DMS53 treated with DMSO at 0.1 percent for 48 hours (cell line): ENCODE measurements at regions not wholly inside any gene's neighbourhood (a gene's known extent, or its start where the extent isn't known, plus 50 kb on each side); places are given as distances from the start of the nearest gene placed in this dataset.
"Not testable (repeated sequence)": the region's sequence is repeated elsewhere in the genome, so short reads cannot be mapped to it uniquely, and the experiment has no call there.

ENCODE experiments used
- DNase-seq: peaks from one replicate; lab custom pipeline; 2025; ENCODE audit not compliant: unreplicated experiment; lab: John Stamatoyannopoulos, UW

GRCh38 chr21:22138297-22139016 is 1140.2 kb downstream of the NCAM2 start:
- DNase-seq = no peak

GRCh38 chr21:22145545-22145944 is 1147.3 kb downstream of the NCAM2 start:
- no peak for DNase-seq

- DNase-seq = no peak
Observed at GRCh38 chr21:22154579-22155274, 1156.5 kb downstream of the NCAM2 start.

GRCh38 chr21:22164912-22165311 is 1166.7 kb downstream of the NCAM2 start:
- DNase-seq = no peak

GRCh38 chr21:22174746-22175145 is 1176.5 kb downstream of the NCAM2 start:
- no peak for DNase-seq

GRCh38 chr21:22189278-22189677 is 1191.1 kb downstream of the NCAM2 start:
- no peak for DNase-seq

- no peak for DNase-seq
Observed at GRCh38 chr21:22191581-22191980, 1193.4 kb downstream of the NCAM2 start.

- no peak for DNase-seq
Observed at GRCh38 chr21:22192766-22193165, 1194.6 kb downstream of the NCAM2 start.

GRCh38 chr21:22194986-22195385 is 1196.8 kb downstream of the NCAM2 start:
- not testable (repeated sequence) for DNase-seq

- no peak for DNase-seq
Observed at GRCh38 chr21:22200378-22201092, 1202.3 kb downstream of the NCAM2 start.

GRCh38 chr21:22201126-22201525 is 1202.9 kb downstream of the NCAM2 start:
- DNase-seq = no peak

GRCh38 chr21:22201669-22202068 is 1203.5 kb downstream of the NCAM2 start:
- no peak for DNase-seq

GRCh38 chr21:22209304-22209700 is 1211.1 kb downstream of the NCAM2 start:
- DNase-seq = no peak

- no peak for DNase-seq
Observed at GRCh38 chr21:22211943-22212342, 1213.7 kb downstream of the NCAM2 start.

GRCh38 chr21:22223385-22223784 is 1225.2 kb downstream of the NCAM2 start:
- DNase-seq = no peak

GRCh38 chr21:22224261-22224660 is 1226.1 kb downstream of the NCAM2 start:
- no peak for DNase-seq

GRCh38 chr21:22225299-22225698 is 1227.1 kb downstream of the NCAM2 start:
- no peak for DNase-seq

- DNase-seq = no peak
Observed at GRCh38 chr21:22231013-22231412, 1232.8 kb downstream of the NCAM2 start.

GRCh38 chr21:22235866-22236590 is 1237.8 kb downstream of the NCAM2 start:
- no peak for DNase-seq

- DNase-seq = no peak
Observed at GRCh38 chr21:22244516-22244915, 1246.3 kb downstream of the NCAM2 start.

- DNase-seq = no peak
Observed at GRCh38 chr21:22250355-22250754, 1252.1 kb downstream of the NCAM2 start.
